GM12864 (cell line): ENCODE measurements at regions not wholly inside any gene's neighbourhood (a gene's known extent, or its start where the extent isn't known, plus 50 kb on each side); places are given as distances from the start of the nearest gene placed in this dataset.

Experiments used
- DNase-seq: peaks from one replicate; pipeline ENCODE4 v3.0.0-alpha.2; 2011; ENCODE audit warnings: low read depth
- H3K4me3 ChIP-seq: 2 replicates; pipeline ENCODE4 v1.5.1; 2011; ENCODE audit warnings: mild to moderate bottlenecking, low read depth, low read length, control low read depth
- TF ChIP-seq, protein P1 (sequence below): IDR thresholded peaks from 2 replicates; pipeline ENCODE4 v1.5.1; 2011; ENCODE audit warnings: low read depth, mild to moderate bottlenecking, moderate library complexity, low read length, control low read depth, inconsistent platforms; ENCODE audit errors: missing control alignments

DNA sequence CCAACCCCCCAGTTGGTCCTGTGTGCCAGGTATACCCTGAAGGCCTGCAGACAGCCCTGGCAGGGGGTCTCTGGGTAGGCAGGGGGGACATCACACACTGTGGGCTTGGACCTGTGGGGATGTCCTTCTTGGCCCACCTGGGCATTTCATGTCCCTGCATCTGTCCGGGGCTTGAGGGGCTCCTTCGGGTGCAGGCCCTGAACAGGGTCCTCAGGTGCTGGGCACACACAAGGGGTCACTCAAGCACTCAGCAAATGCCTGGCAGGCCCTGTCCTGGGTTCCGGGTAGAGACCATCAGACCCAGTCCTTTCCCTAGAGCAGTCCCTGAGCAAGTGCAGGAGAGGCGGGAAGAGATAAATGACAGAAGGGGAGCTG, 70.5 kb upstream of the WNT11 start:
- TF ChIP-seq, protein P1, sequence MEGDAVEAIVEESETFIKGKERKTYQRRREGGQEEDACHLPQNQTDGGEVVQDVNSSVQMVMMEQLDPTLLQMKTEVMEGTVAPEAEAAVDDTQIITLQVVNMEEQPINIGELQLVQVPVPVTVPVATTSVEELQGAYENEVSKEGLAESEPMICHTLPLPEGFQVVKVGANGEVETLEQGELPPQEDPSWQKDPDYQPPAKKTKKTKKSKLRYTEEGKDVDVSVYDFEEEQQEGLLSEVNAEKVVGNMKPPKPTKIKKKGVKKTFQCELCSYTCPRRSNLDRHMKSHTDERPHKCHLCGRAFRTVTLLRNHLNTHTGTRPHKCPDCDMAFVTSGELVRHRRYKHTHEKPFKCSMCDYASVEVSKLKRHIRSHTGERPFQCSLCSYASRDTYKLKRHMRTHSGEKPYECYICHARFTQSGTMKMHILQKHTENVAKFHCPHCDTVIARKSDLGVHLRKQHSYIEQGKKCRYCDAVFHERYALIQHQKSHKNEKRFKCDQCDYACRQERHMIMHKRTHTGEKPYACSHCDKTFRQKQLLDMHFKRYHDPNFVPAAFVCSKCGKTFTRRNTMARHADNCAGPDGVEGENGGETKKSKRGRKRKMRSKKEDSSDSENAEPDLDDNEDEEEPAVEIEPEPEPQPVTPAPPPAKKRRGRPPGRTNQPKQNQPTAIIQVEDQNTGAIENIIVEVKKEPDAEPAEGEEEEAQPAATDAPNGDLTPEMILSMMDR: no peak
- H3K4me3 ChIP-seq: no peak overlapping the region
- no peak for DNase-seq

DNA sequence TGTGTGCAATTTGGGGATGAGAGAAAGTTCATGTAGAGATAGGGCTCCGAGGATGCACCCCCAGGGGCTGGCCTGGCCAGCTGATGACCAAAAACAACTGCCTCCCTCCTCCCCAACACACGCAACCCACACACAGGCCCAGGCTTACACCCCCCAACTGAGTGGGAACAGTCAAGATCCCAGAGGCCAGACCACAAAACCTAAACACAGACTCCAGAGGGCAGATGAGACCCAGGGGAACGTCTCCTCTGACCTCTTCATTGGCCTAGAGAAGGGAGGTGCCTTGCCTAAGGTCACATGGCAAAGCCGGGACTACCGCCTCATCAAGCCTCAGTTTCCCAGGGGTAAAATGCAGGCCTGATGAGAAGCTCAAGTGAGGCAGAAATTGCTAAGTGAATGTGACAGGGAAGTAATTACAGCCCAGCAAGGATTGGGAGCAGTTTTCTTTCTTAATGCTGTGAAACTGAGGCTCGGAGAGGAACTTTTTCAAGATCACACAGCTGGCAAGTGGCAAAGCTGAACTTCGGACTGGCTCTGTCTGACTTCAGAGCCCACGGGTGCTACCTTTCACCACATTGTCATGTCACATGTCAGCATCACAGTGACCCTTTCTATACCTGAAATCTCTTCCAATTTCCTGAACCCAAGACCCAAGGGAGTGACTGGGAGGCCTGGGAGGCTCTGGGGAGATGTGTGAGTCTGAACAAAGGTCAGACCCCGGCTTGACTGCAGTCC, 69.9 kb upstream of the WNT11 start:
- DNase-seq: no peak
- TF ChIP-seq, protein P1: no peak
- no peak overlapping the region for H3K4me3 ChIP-seq

DNA sequence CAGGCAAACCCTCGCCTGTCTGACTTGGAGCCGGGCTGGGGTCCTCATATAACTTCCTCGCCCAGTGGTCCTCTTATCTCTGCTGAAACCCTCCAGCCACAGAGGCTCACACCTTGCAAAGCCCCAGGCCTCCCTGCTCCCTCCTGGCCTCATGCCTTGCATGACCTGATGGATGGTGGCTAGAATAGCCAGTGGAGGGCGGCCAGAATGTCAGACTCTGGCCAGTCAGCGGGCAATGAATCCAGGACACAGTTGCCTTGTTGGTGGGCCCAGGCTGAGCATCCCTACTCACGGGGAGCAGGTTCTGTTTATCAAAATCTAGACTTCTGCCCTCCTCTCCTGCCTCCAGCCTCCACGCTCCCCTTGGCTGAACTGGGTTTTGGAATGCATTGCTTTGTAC, 69.1 kb upstream of the WNT11 start:
- no peak overlapping the region for H3K4me3 ChIP-seq
- DNase-seq: no peak
- TF ChIP-seq, protein P1: no peak

DNA sequence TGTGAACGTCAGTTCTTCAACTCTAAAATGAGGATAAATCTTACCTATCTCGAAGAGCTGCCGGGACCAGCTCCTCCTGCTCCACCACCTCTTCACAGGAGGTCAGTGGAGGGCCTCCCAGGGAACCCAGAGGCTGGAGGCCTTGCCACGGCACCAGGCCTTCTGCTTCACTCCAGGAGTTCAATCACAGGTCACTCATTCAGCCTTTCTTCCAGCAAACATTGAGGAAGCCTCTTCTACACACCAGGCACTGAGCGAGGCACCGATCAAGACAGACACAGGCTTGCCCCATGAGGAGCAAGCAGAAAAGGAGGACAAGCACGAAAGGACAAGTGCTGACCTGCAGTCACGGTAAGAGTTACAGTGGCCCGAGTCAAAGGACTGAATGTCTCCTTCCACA, 64.8 kb upstream of the WNT11 start:
- DNase-seq: no peak
- H3K4me3 ChIP-seq: no peak overlapping the region
- TF ChIP-seq, protein P1: no peak

DNA sequence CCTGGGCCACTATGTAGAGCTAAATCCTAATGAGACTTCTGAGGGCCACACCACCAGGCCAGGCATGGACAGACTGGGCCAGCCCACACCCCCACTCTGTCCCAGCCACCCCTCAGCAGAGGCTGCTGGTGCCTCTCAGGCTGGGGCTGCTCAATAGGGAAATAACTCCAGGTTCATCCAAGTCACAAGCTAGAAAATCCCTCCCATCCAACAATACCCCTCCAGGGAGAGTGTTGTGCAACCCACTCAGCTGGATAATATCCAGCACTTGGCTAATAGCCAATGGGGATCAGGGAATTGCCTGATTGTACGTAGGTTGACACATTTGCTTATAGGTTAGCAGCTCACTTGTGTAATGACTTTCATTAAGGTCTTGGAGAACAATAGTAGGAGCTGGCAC, 64.1 kb upstream of the WNT11 start:
- H3K4me3 ChIP-seq: no peak overlapping the region
- DNase-seq: no peak
- TF ChIP-seq, protein P1: no peak

DNA sequence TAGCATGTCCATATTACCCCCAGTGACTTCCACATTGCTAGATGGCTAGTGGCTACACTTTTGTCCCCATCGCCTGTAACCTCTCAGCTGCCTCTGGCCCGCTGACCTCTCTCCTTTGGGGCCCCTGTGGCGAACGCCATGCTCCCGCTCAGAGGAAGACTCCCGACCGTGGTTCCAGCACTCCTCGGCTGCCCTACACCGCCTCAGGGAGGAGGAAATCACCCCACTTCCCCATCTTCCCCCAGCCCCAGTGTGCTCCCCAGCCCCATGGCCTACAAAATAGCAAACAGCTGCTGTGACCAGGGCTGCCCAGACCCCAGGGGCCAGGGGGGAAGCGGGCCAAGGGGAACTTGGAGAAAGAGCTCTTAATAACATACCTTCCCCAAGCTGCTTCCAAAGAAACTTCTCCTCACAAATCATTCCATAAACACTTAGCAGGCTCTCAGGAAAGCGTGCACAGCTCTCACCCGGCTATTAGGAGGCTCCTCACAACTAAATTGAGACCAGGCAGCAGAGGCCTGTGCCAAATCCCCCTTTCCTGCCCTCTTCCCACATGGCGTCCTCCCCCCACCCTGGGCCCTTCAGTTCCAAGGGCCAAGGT, 63.5 kb upstream of the WNT11 start:
- no peak overlapping the region for H3K4me3 ChIP-seq
- DNase-seq: no peak
- TF ChIP-seq, protein P1: no peak

DNA sequence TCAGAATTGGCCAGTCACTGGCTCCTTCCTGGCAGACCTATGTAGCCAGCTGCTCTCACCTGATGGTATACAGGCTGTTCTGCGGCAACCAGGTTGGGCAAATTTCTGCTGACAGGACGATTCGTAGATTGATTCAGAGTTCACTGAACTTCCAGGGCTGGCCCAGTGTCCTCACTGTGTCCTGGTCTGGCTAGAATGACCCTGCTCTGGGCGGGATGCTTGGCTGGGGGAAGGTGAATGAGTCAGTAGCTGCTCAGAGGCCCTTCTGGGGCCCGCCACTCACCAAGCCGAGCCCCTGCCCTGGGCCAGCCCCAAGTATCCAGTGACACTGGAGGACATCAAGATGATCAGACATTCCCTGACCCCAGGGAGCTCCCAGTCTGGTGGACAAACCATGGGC, 62.9 kb upstream of the WNT11 start:
- TF ChIP-seq, protein P1: no peak
- no peak for DNase-seq
- H3K4me3 ChIP-seq: no peak overlapping the region
